Vagina (tissue), 2 donors: ENCODE measurements at regions not wholly inside any gene's neighbourhood (a gene's known extent, or its start where the extent isn't known, plus 50 kb on each side); places are given as distances from the start of the nearest gene placed in this dataset.

Experiments
- CTCF ChIP-seq, 3 experiments: fragments of 450-650 bp in 2 of 3; fragments of 200-600 bp in 1 of 3; sonication (generic) in 1 of 3; IDR thresholded peaks; one replicate each; pipeline ENCODE4 v1.5.1; 2017 to 2019; ENCODE audit warnings: antibody characterized with exemption in 3 of 3, mild to moderate bottlenecking in 2 of 3, moderate library complexity in 2 of 3
- POLR2A ChIP-seq, 2 donors: fragments of 450-650 bp; IDR thresholded peaks; one replicate each; pipeline ENCODE4 v1.6.1; 2017; ENCODE audit warnings: antibody characterized with exemption in 2 of 2, mild to moderate bottlenecking in 2 of 2, moderate library complexity in 2 of 2
- POLR2AphosphoS5 ChIP-seq, 2 donors: sonication (generic); formaldehyde crosslinking; IDR thresholded peaks; one replicate each; pipeline ENCODE4 v1.9.0; 2017; ENCODE audit warnings: antibody characterized with exemption in 2 of 2, mild to moderate bottlenecking in 2 of 2, low read depth in 1 of 2; ENCODE audit not compliant: insufficient read depth in 1 of 2

GRCh38 chr12:88733008-88733407 lies 152.7 kb upstream of the KITLG start:
- TF ChIP-seq CTCF (IDR thresholded peaks at IDR 0.05) (no peak), POLR2AphosphoS5 (IDR thresholded peaks at IDR 0.05; ENCODE audit: insufficient read depth in 1 of 2, low read depth in 1 of 2) (no peak), POLR2A (IDR thresholded peaks at IDR 0.05) (no peak)
